CD4-positive, alpha-beta T cell treated with Interleukin-21 for 1 hour (primary cell): ENCODE measurements at regions not wholly inside any gene's neighbourhood (a gene's known extent, or its start where the extent isn't known, plus 50 kb on each side); places are given as distances from the start of the nearest gene placed in this dataset.
"Not testable (repeated sequence)": the region's sequence is repeated elsewhere in the genome, so short reads cannot be mapped to it uniquely, and the experiment has no call there.

ENCODE experiments used
- DNase-seq: peaks from one replicate; pipeline ENCODE4 v3.0.0-alpha.2; 2020

- DNase-seq, result not testable (repeated sequence)
These were observed 84.1 kb upstream of the GPR39 start for GRCh38 chr2:132332345-132333033.

- DNase-seq, result not testable (repeated sequence)
These were observed 79.5 kb upstream of the GPR39 start for GRCh38 chr2:132337135-132337534.

GRCh38 chr2:132337844-132338243, 78.8 kb upstream of the GPR39 start:
- DNase-seq, result not testable (repeated sequence)

- DNase-seq, result not testable (repeated sequence)
These were observed 69.4 kb upstream of the GPR39 start for GRCh38 chr2:132347041-132347780.

GRCh38 chr2:132349092-132349687, 67.4 kb upstream of the GPR39 start:
- not testable (repeated sequence) for DNase-seq

- DNase-seq, result not testable (repeated sequence)
These were observed 64.9 kb upstream of the GPR39 start for GRCh38 chr2:132351668-132352067.

- not testable (repeated sequence) for DNase-seq
These were observed 64.1 kb upstream of the GPR39 start for GRCh38 chr2:132352481-132353001.

GRCh38 chr2:132353380-132353779, 63.2 kb upstream of the GPR39 start:
- not testable (repeated sequence) for DNase-seq

- DNase-seq, result not testable (repeated sequence)
These were observed 55.6 kb upstream of the GPR39 start for GRCh38 chr2:132360964-132361363.

GRCh38 chr2:132361498-132361897, 55.1 kb upstream of the GPR39 start:
- not testable (repeated sequence) for DNase-seq

GRCh38 chr2:132363352-132363751, 53.3 kb upstream of the GPR39 start:
- DNase-seq, result not testable (repeated sequence)

GRCh38 chr2:132365963-132366362, 50.6 kb upstream of the GPR39 start:
- not testable (repeated sequence) for DNase-seq

GRCh38 chr2:132366421-132367180, 50.0 kb upstream of the GPR39 start:
- no peak for DNase-seq
